VCaP (cell line): ENCODE measurements at regions not wholly inside any gene's neighbourhood (a gene's known extent, or its start where the extent isn't known, plus 50 kb on each side); places are given as distances from the start of the nearest gene placed in this dataset.

ENCODE experiments used
- H3K27ac ChIP-seq: fragments of 450-650 bp; 2 replicates; pipeline ENCODE4 v1.5.1; 2017
- CTCF ChIP-seq: fragments of 450-650 bp; conservative IDR thresholded peaks from 2 replicates; pipeline ENCODE4 v1.5.1; 2017; ENCODE audit warnings: mild to moderate bottlenecking, moderate library complexity

- H3K27ac ChIP-seq = no peak overlapping the region
- no peak for TF ChIP-seq CTCF
Measured at GRCh38 chr5:74188351-74189105, 452.0 kb downstream of the ENC1 start.

GRCh38 chr5:74187757-74188156 is 452.8 kb downstream of the ENC1 start:
- no peak for TF ChIP-seq CTCF
- no peak overlapping the region for H3K27ac ChIP-seq

- TF ChIP-seq CTCF = no peak
- no peak overlapping the region for H3K27ac ChIP-seq
Measured at GRCh38 chr5:74186356-74187315, 453.9 kb downstream of the ENC1 start.

- no peak for TF ChIP-seq CTCF
- no peak overlapping the region for H3K27ac ChIP-seq
Measured at GRCh38 chr5:74185599-74185998, 454.9 kb downstream of the ENC1 start.

- H3K27ac ChIP-seq = no peak overlapping the region
- no peak for TF ChIP-seq CTCF
Measured at GRCh38 chr5:74184649-74185048, 455.9 kb downstream of the ENC1 start.

GRCh38 chr5:74183041-74183440 is 457.5 kb downstream of the ENC1 start:
- H3K27ac ChIP-seq = no peak overlapping the region
- no peak for TF ChIP-seq CTCF

GRCh38 chr5:74182603-74183002 is 457.9 kb downstream of the ENC1 start:
- TF ChIP-seq CTCF = no peak
- H3K27ac ChIP-seq = no peak overlapping the region
